Stimulated activated naive CD8-positive, alpha-beta T cell treated with anti-CD3 and anti-CD28 coated beads, Interleukin-15, Interleukin-2, amounts not matched to agents 100 U/mL and 50 U/mL, for 24 hours (primary cell): ENCODE measurements at regions not wholly inside any gene's neighbourhood (a gene's known extent, or its start where the extent isn't known, plus 50 kb on each side); places are given as distances from the start of the nearest gene placed in this dataset.
"Not testable (repeated sequence)": the region's sequence is repeated elsewhere in the genome, so short reads cannot be mapped to it uniquely, and the experiment has no call there.

ENCODE experiments used
- ATAC-seq: fragments of 150-1000 bp; cut with Tn5 transposase; one replicate; pipeline ENCODE4 v1.10.0; 2021
- DNase-seq: peaks from one replicate; pipeline ENCODE4 v3.0.0; 2021

- no peak for DNase-seq
- ATAC-seq: no peak
Measured at GRCh38 chrX:39043838-39044550, 242.7 kb downstream of the MID1IP1 start.

- DNase-seq (no peak), ATAC-seq (no peak)
Measured at GRCh38 chrX:39047174-39047573, 245.9 kb downstream of the MID1IP1 start.

- ATAC-seq (no peak), DNase-seq (no peak)
Measured at GRCh38 chrX:39049975-39050374, 248.7 kb downstream of the MID1IP1 start.

- DNase-seq (no peak), ATAC-seq (no peak)
Measured at GRCh38 chrX:39050427-39050826, 249.2 kb downstream of the MID1IP1 start.

- DNase-seq (no peak), ATAC-seq (no peak)
Measured at GRCh38 chrX:39052751-39053150, 251.5 kb downstream of the MID1IP1 start.

GRCh38 chrX:39058724-39059123 is 257.5 kb downstream of the MID1IP1 start:
- ATAC-seq (no peak), DNase-seq (no peak)

GRCh38 chrX:39059866-39060265 is 258.6 kb downstream of the MID1IP1 start:
- DNase-seq: no peak
- no peak for ATAC-seq

- no peak for ATAC-seq
- no peak for DNase-seq
Measured at GRCh38 chrX:39063037-39063436, 261.8 kb downstream of the MID1IP1 start.

- DNase-seq (no peak), ATAC-seq (no peak)
Measured at GRCh38 chrX:39063702-39064101, 262.4 kb downstream of the MID1IP1 start.

- ATAC-seq (no peak), DNase-seq (no peak)
Measured at GRCh38 chrX:39065051-39065871, 264.0 kb downstream of the MID1IP1 start.

GRCh38 chrX:39067866-39068265 is 266.6 kb downstream of the MID1IP1 start:
- ATAC-seq: no peak

GRCh38 chrX:39068634-39069033 is 267.4 kb downstream of the MID1IP1 start:
- not testable (repeated sequence) for ATAC-seq, DNase-seq

More at GRCh38 chrX:39067866-39068265, 266.6 kb downstream of the MID1IP1 start:
- no peak for DNase-seq

GRCh38 chrX:39070009-39070408 is 268.8 kb downstream of the MID1IP1 start:
- no peak for ATAC-seq
- no peak for DNase-seq

- ATAC-seq (no peak), DNase-seq (no peak)
Measured at GRCh38 chrX:39073131-39073530, 271.9 kb downstream of the MID1IP1 start.

GRCh38 chrX:39096599-39096998 is 295.3 kb downstream of the MID1IP1 start:
- no peak for DNase-seq
- no peak for ATAC-seq

- DNase-seq: no peak
- no peak for ATAC-seq
Measured at GRCh38 chrX:39104745-39105144, 303.5 kb downstream of the MID1IP1 start.

GRCh38 chrX:39112143-39112542 is 310.9 kb downstream of the MID1IP1 start:
- no peak for ATAC-seq
- DNase-seq: no peak

GRCh38 chrX:39115166-39115565 is 313.9 kb downstream of the MID1IP1 start:
- no peak for DNase-seq
- ATAC-seq: no peak

- no peak for ATAC-seq
- no peak for DNase-seq
Measured at GRCh38 chrX:39117101-39117500, 315.8 kb downstream of the MID1IP1 start.

GRCh38 chrX:39121903-39122302 is 320.6 kb downstream of the MID1IP1 start:
- DNase-seq (no peak), ATAC-seq (no peak)

- DNase-seq: no peak
- no peak for ATAC-seq
Measured at GRCh38 chrX:39125834-39126233, 324.6 kb downstream of the MID1IP1 start.

- no peak for ATAC-seq
- peak; percentile 13 for DNase-seq
Measured at GRCh38 chrX:39133971-39134370, 332.7 kb downstream of the MID1IP1 start.

- ATAC-seq: no peak
- no peak for DNase-seq
Measured at GRCh38 chrX:39137363-39137954, 336.2 kb downstream of the MID1IP1 start.
